HG03558 (cell line): ENCODE measurements at regions not wholly inside any gene's neighbourhood (a gene's known extent, or its start where the extent isn't known, plus 50 kb on each side); places are given as distances from the start of the nearest gene placed in this dataset.

Source experiments
- ATAC-seq: cut with Tn5 transposase; IDR thresholded peaks from one replicate; pipeline ENCODE4 v1.9.1; 2021; ENCODE audit warnings: moderate number of reproducible peaks; ENCODE audit not compliant: unreplicated experiment; ENCODE audit errors: extremely low read depth

DNA sequence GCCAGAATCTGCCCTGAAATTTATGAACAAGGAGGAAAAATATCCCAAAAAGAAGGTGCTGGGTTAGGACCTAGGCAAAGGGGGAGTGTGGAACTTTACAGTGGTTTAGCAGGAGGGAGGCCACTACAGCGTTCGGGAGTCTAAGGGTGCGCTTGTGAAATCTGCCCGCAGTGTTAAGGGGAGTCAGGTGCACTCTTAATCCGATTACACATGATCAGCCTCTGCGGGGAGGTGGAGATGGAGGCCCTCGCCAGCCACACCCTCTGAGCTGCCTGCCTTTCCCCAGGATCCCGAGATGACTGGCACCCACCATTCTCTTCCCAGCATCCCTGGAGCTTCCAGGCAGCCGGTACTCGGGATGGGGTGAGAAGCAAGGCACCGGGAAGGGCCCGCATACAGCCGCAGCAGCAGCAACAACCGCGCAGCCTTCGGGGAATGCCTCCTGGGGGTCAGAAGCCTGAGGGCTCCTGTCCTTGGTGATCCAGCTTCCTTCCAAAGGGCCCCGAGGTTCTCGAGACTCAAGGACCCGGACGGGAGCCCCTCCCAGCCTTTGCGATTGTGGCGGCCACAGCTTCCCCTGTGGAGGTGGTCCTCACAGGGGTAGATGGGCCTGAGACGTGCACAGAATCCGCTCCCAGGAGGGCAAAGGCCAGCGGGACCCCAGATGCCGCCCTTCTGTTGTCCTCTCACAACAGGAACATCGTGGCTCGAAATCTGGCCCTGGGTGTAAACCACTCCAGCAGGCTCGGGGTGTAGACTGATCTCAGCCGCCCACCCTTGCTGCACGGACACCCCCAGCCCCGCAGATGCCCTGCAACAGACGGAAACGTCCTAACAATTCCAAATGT, 57.3 kb upstream of the CST7 start:
- ATAC-seq: no peak

DNA sequence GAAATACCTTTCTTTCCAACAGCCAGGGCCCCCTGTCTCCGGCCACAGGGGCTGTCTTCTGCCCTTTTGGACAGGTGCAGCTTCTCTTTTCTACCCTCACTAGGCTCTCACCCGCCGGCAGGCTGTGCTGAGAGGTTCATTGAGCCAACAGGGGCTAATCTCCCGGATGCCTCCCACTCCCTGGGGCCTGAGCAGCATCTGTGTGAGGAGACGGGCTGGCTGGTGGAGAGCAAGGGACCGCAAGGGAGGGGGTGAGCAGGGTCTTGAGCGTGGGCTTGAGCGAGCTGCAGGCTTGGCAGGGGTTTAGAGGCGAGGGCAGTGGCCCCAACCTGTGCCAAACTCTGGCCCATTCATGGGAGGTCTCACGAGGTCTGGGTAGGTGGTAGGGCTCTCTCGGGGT, 56.5 kb upstream of the CST7 start:
- ATAC-seq: no peak

DNA sequence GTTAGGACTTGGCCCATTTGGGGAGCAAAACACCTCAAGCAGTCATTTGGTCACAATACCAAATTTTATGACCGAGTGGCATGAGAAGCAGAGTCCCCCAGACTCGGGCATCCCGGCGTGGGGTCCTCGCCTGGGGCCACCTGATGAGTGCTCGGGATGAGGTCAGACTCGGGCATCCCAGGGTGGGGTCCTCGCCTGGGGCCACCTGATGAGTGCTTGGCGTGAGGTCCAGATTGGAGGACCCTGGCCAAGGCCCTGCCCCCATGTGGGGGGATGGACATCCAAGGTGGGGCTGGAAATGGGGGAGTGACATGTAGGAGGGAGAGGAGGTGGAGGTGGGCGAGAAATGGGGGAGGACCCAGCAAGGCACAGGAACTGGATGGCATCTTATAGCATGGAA, 56.1 kb upstream of the CST7 start:
- ATAC-seq: no peak

DNA sequence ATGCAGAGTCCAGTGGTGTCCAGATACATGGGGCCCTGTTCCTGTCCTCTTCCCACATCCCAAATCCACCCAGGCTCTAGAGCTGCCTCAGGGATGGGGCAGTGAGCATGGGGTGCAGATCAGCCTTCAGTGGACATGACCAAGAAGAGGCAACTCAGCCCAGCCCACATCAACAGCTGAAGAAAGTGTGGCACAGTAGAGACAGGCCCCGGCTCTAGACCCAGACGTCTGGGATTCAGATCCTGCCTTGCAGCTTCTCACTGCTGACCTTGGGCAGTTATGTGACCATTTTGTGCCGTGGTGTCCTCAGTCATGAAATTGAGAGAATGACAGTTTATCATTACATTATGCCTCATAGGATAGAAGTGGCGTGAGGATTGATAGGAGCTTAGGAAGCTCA, 54.6 kb upstream of the CST7 start:
- no peak for ATAC-seq

DNA sequence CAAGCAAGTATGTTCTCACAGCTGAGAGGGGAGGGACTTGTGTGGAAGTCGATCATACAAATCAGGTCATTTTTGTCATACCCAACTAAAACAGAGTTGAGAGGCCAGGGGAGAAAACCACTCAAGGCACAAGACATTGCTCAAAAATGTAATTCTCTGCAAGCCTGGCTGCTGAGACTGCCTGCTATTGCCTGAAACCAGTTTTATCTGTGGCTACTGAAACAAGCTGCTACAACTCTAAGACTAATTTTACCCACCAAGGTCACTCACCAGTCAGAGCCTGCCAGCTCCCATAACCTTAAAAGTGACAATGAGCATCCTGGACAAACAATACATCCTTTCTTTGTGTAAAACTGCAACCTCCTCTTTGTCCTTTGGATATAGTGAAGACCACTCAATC, 54.1 kb upstream of the CST7 start:
- ATAC-seq: no peak

DNA sequence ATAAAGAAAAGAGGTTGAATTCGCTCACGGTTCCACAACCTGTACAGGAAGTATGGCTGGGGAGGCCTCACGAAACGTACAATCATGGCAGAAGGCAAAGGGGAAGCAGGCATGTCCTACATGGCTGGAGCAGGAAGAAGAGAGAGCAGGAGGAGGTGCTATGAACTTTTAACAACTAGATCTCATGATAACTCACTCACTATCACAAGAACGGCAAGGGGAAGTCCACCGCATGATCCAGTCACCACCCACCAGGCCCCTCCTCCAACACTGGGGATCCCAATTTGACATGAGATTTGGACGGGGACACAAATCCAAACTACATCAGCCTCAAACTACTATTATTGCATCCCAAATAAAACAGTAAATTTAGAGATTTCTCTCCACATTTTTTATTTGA, 53.6 kb upstream of the CST7 start:
- ATAC-seq: no peak

DNA sequence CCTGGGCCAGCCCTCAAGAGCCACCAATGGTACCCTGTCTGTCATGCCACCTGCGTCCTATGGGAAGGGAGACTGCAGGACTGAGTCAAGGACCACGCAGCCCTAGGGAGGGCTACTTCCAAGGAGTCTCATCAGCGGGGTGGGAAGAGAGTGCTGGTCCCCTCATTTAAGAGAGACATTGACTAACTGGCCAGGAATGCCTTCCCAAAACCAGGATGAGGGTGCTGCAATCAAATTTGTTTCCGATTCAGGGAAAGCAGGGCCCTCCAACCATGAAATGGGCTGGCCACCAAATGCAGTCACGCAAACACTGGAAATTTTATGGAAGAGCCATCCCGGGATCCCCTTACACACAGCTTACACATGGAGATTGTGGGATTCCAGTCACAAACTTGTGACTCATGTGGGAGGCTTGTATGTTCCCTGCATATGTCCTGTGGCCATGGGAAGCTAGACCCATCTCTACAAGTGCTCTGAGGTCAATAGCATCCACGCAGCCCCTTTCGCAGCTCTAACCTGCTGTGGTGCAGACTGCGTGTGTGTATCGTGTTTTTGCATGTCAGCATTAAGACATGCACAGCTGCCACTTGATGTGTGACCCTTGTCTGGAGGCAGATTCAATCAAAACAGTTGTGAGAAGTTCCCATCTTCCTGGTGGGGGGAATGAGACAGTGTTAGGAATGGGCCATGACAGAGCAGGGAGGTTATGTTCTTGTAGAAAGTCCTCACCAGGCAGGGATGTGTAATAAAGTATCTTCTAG, 53.0 kb upstream of the CST7 start:
- ATAC-seq: no peak

DNA sequence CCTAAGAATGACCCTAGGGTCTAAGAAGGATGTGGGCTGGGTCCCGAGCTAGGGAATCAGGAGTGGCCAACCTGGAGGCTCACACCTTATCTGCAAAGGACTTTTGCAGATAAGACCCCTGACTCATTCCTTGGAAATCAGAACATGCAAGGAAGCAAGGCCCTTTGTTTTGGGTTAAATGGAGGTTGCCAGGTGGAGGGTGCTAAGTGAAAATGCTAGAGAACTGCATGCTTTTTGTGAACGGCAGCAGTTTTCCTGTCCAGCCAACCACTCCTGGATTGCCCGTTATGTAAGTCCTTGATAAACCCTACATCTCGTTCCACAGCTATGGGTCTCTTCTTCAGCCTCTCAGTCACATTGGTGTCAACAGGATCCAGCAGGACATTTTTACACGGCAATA, 52.1 kb upstream of the CST7 start:
- no peak for ATAC-seq

DNA sequence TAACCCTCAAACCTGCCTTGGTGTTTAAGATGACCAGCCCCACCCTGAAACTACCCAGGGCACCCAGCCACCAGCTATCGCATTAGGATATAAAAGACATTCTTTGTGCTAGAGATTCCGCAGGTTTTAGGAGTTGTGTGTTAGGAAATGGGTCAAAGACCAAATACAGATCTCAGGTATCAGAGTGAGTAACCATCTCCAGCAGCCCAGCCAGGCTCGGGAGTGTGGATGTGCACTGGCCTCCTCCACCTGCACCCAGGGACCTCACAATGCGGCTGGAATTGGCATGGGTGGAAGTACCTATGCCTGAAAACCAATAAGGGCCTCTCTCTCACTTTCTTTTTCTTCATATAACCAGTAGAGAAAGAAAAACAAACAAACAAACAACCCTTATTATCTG, 51.1 kb upstream of the CST7 start:
- no peak for ATAC-seq

DNA sequence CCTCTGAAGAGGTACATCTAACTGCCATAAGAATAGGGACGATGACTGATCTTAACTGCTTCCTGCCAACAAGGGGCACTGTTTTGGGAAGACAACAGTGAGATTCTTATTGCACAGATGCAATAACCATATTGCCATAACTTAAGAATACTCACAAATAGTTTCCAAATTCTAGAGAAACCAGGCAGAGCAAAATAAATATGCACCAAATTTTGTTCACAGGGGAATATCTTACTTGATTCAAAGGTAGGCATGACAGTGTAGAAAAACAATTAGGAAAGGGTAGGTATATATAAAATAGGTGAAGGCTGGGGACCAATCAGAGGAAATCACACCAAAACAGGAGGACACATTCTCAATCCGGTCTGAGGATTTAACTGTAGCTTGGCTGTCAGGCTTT, 49.9 kb upstream of the CST7 start:
- ATAC-seq: no peak
